Cardiac fibroblast (primary cell): ENCODE measurements at regions not wholly inside any gene's neighbourhood (a gene's known extent, or its start where the extent isn't known, plus 50 kb on each side); places are given as distances from the start of the nearest gene placed in this dataset.

Source experiments
- DNase-seq, 2 donors: peaks; one replicate each; pipeline versions ENCODE4 v3.0.0 to v3.0.0-alpha.2; 2010; ENCODE audit warnings: low read depth in 2 of 2
- H3K4me3 ChIP-seq, 2 donors: replicated peaks in 1 of 2; 1 replicate in 1 of 2; 2 replicates in 1 of 2; pipeline ENCODE4 v1.5.1; 2011; ENCODE audit warnings: low read depth in 2 of 2, low read length in 2 of 2, mild to moderate bottlenecking in 2 of 2, moderate library complexity in 1 of 2
- CTCF ChIP-seq: IDR thresholded peaks from one replicate; pipeline ENCODE4 v1.5.1; 2011; ENCODE audit warnings: low read depth, mild to moderate bottlenecking, low read length, inconsistent platforms

- no peak for DNase-seq
- no peak overlapping the region for H3K4me3 ChIP-seq
- TF ChIP-seq CTCF = no peak
These were observed 51.8 kb upstream of the RIPOR2 start for GRCh38 chr6:24987446-24988115.

- no peak for TF ChIP-seq CTCF
- H3K4me3 ChIP-seq = no peak overlapping the region
These were observed 52.8 kb upstream of the RIPOR2 start for GRCh38 chr6:24988562-24988961.

DNA sequence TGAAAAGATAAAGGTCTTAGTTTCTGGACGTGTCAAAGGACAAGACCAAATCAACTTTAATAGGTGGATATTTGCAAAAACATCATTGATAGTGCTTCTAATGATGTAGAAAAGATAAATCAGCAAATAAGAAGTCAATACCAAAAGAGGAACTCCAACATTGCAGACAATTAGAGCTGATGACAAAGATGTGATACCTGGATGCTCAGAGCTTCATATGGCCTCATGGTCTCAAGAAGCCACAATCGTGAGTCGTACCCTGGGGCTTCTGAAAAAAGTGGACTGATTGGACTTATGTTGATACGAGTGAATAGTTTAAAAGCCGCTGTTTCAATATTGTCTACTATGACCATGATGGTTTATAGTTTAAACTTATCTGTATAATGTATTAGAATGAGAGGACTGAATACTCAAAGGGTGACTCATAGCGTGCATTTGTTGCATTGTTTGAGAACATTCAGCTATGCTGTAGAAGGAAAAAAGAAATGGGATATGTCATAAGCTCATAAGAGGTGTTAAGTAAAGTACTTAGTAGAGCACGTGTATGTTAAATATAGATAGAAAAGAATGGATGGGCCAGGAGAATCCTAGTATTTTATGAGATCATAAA lies 54.6 kb upstream of the RIPOR2 start:
- DNase-seq = peak; percentile 60 to 69
- no peak overlapping the region for H3K4me3 ChIP-seq
- TF ChIP-seq CTCF = no peak

More at GRCh38 chr6:24988562-24988961, 52.8 kb upstream of the RIPOR2 start:
- no peak for DNase-seq

GRCh38 chr6:24990944-24991809 lies 55.4 kb upstream of the RIPOR2 start:
- no peak for TF ChIP-seq CTCF
- DNase-seq = no peak
- H3K4me3 ChIP-seq = no peak overlapping the region

DNA sequence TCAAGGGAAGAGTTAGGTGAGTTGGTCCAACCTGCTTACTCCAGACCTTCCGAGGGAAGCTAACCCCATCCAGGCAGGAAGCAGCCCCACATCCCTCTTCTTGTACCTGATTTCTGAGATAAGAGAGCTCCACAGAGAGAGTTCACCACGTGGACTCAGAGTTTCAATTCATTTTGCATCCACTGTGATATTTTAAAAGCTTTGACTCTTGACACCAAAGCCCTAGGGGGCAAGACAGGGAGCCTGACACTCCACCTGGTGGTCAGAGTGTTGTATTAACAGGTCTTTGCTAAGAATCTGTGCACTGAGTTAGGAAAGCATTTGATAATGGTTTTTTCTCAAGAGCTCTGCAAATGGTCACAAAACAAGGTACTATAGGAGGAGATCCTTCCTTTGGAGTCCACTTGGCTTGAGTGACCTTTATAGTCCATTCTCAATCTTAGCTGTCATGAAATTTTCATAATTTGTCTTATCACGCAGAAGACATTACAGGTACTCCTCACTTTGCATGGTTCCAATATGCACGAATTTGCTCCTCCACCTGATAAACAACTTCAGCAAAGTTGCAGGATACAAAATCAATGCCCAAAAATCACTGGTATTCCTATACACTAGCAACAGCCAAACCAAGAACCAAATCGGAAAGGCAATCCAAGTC lies 56.2 kb upstream of the RIPOR2 start:
- no peak overlapping the region for H3K4me3 ChIP-seq
- DNase-seq = peak; percentile 64 to 66
- peak; percentile 77 for TF ChIP-seq CTCF

DNA sequence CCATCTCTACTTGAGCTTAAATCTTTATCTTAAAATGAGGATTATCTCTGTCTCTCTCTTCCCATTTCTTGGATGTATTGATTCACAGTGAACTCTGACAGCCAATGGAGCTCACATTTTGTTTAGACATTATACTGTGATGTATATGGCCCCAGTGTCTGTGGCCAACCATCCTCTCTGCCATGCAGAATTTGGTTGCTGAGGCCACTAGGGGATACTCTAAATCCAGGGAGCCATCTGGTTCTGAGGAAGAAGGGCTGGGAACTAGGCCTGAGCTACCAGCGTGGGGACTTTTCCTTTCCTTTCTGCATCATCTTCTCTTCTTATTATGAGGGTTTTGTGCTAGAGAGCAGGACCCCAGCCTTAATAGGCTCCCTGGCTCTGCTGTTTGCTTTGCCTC lies 59.1 kb upstream of the RIPOR2 start:
- no peak for TF ChIP-seq CTCF
- no peak for DNase-seq
- no peak overlapping the region for H3K4me3 ChIP-seq
